Panc1 (cell line): ENCODE measurements at regions not wholly inside any gene's neighbourhood (a gene's known extent, or its start where the extent isn't known, plus 50 kb on each side); places are given as distances from the start of the nearest gene placed in this dataset.

ENCODE experiments used
- CTCF ChIP-seq: fragments of 450-650 bp; IDR thresholded peaks from 2 replicates; pipeline ENCODE4 v1.5.1; 2017; ENCODE audit warnings: mild to moderate bottlenecking
- POLR2AphosphoS5 ChIP-seq: IDR thresholded peaks from 2 replicates; pipeline ENCODE4 v1.6.1; 2012; ENCODE audit warnings: mild to moderate bottlenecking, low read depth, low read length, moderate library complexity
- SIN3A ChIP-seq: IDR thresholded peaks from 2 replicates; pipeline ENCODE4 v1.6.1; 2012; ENCODE audit warnings: low read depth, mild to moderate bottlenecking, low read length, moderate library complexity, borderline replicate concordance; ENCODE audit not compliant: insufficient read depth
- TCF7L2 ChIP-seq: IDR thresholded peaks from 2 replicates; pipeline ENCODE4 v1.6.1; 2011; ENCODE audit warnings: mild to moderate bottlenecking, low read depth, low read length, inconsistent platforms
- TF ChIP-seq, protein P1 (sequence below), 2 experiments: IDR thresholded peaks; 2 replicates each; pipeline ENCODE4 v1.6.1; 2011 to 2012; ENCODE audit warnings: low read depth in 2 of 2, control low read depth in 1 of 2, low read length in 1 of 2, mild to moderate bottlenecking in 1 of 2, moderate library complexity in 1 of 2; ENCODE audit not compliant: insufficient read depth in 1 of 2

DNA sequence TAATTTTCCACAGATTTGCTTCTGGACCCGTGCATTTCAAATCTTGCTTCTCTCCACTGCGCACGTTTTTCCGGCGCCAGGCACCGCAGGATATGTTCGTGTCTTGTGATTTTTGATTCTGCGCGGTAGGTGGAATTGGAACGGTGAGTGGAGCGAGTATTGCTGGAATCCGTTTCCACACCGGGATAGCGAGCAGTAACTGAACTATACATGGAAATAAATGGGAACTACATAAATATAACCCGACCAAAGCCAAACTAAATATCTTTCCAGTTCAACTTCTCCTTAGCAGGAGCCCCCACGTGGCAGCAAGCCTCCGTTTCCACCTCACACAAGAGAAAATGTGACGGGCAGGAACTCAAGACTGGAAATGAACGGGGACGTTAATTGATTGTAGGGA, 154.0 kb downstream of the SEC14L1 start:
- TF ChIP-seq, protein P1, sequence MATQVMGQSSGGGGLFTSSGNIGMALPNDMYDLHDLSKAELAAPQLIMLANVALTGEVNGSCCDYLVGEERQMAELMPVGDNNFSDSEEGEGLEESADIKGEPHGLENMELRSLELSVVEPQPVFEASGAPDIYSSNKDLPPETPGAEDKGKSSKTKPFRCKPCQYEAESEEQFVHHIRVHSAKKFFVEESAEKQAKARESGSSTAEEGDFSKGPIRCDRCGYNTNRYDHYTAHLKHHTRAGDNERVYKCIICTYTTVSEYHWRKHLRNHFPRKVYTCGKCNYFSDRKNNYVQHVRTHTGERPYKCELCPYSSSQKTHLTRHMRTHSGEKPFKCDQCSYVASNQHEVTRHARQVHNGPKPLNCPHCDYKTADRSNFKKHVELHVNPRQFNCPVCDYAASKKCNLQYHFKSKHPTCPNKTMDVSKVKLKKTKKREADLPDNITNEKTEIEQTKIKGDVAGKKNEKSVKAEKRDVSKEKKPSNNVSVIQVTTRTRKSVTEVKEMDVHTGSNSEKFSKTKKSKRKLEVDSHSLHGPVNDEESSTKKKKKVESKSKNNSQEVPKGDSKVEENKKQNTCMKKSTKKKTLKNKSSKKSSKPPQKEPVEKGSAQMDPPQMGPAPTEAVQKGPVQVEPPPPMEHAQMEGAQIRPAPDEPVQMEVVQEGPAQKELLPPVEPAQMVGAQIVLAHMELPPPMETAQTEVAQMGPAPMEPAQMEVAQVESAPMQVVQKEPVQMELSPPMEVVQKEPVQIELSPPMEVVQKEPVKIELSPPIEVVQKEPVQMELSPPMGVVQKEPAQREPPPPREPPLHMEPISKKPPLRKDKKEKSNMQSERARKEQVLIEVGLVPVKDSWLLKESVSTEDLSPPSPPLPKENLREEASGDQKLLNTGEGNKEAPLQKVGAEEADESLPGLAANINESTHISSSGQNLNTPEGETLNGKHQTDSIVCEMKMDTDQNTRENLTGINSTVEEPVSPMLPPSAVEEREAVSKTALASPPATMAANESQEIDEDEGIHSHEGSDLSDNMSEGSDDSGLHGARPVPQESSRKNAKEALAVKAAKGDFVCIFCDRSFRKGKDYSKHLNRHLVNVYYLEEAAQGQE (IDR thresholded peaks at IDR 0.05; ENCODE audit: insufficient read depth in 1 of 2, low read depth in 2 of 2, low read length in 1 of 2): no peak
- TF ChIP-seq CTCF (no peak), SIN3A (no peak), POLR2AphosphoS5 (no peak), TCF7L2 (no peak)
